Right lobe of liver (tissue), 4 donors: ENCODE measurements at regions not wholly inside any gene's neighbourhood (a gene's known extent, or its start where the extent isn't known, plus 50 kb on each side); places are given as distances from the start of the nearest gene placed in this dataset.

Source experiments
- POLR2A ChIP-seq: fragments of 450-650 bp; IDR thresholded peaks from one replicate; pipeline ENCODE4 v1.6.1; 2017; ENCODE audit warnings: antibody characterized with exemption, mild to moderate bottlenecking
- TF ChIP-seq, protein P1 (sequence below), 4 donors: fragments of 200-600 bp in 3 of 4; fragments of 450-650 bp in 1 of 4; IDR thresholded peaks; one replicate each; pipeline versions ENCODE4 v1.5.1 to v1.8.0; 2016 to 2022; ENCODE audit warnings: antibody characterized with exemption in 4 of 4, mild to moderate bottlenecking in 2 of 4
- donor health status: DM: no; HTN: no; CAD: no.
- donor health status: DM: no; HTN: no; CAD: no.
- donor health status: DM: no; HTN: yes; CAD: no.

DNA sequence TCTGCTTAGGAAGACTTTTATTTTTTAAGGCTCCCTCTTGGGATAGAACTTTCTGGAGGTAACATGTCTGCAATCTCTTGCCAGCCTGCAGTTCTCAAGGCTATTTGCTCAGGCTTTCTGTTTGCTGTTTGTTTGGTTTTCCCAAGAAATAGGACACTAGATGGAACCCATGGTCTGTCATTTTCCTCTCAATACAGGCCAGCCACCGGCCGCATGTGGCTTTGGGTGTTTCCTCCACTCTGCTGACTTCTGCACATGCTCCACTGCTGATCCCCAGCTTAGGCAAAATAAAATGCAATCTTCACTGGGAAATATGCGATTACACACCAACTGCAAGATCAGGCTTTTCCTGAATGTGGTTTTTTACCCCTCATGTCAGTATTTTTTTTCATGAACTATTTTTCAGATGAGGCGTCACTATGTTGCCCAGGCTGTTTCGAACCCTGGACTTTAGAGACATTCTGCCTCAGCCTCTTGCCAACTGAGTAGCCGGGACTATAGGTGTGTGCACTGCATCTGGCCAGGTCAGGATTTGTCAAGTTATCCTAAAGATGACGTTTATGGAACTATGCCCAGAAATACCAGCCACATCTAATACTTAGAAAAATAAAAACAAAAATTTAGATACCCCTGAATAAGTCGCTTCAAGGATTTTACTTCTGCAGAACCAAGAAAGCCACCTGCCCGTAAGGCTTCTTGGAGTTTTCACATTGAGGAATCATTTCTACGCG is 94.3 kb upstream of the PABPC3 start:
- TF ChIP-seq, protein P1, sequence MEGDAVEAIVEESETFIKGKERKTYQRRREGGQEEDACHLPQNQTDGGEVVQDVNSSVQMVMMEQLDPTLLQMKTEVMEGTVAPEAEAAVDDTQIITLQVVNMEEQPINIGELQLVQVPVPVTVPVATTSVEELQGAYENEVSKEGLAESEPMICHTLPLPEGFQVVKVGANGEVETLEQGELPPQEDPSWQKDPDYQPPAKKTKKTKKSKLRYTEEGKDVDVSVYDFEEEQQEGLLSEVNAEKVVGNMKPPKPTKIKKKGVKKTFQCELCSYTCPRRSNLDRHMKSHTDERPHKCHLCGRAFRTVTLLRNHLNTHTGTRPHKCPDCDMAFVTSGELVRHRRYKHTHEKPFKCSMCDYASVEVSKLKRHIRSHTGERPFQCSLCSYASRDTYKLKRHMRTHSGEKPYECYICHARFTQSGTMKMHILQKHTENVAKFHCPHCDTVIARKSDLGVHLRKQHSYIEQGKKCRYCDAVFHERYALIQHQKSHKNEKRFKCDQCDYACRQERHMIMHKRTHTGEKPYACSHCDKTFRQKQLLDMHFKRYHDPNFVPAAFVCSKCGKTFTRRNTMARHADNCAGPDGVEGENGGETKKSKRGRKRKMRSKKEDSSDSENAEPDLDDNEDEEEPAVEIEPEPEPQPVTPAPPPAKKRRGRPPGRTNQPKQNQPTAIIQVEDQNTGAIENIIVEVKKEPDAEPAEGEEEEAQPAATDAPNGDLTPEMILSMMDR (IDR thresholded peaks at IDR 0.05) = no peak
- TF ChIP-seq POLR2A = no peak
